GM23338 (cell line): ENCODE measurements at regions not wholly inside any gene's neighbourhood (a gene's known extent, or its start where the extent isn't known, plus 50 kb on each side); places are given as distances from the start of the nearest gene placed in this dataset.

ENCODE experiments used
- ATAC-seq: fragments of 200-7000 bp; cut with Tn5 transposase; 3 replicates; pipeline ENCODE4 v1.9.1; 2020
- DNase-seq: peaks from one replicate; pipeline ENCODE4 v3.0.0-alpha.2; 2015; ENCODE audit warnings: low spot score
- H2AFZ ChIP-seq: fragments of 200-600 bp; sonication (generic); 2 replicates; pipeline ENCODE4 v1.8.0; 2016; ENCODE audit warnings: antibody characterized with exemption, mild to moderate bottlenecking, moderate library complexity
- H3F3A ChIP-seq: fragments of 200-600 bp; sonication (generic); replicated peaks from 2 replicates; pipeline ENCODE4 v1.8.0; 2017; ENCODE audit warnings: antibody characterized with exemption, mixed run types, low read depth
- H3K27ac ChIP-seq: fragments of 200-600 bp; sonication (generic); 2 replicates; pipeline ENCODE4 v1.6.1; 2016; ENCODE audit warnings: low read depth
- H3K27me3 ChIP-seq: fragments of 200-600 bp; sonication (generic); 2 replicates; pipeline ENCODE4 v1.8.0; 2016; ENCODE audit warnings: mild to moderate bottlenecking, mixed run types, moderate library complexity; ENCODE audit not compliant: insufficient read depth
- H3K36me3 ChIP-seq: fragments of 200-600 bp; sonication (generic); 2 replicates; pipeline ENCODE4 v1.8.0; 2016; ENCODE audit warnings: mild to moderate bottlenecking; ENCODE audit not compliant: insufficient read depth
- H3K4me1 ChIP-seq: fragments of 200-600 bp; sonication (generic); 2 replicates; pipeline ENCODE4 v1.8.0; 2016; ENCODE audit warnings: mild to moderate bottlenecking, moderate library complexity; ENCODE audit not compliant: insufficient read depth
- H3K4me2 ChIP-seq: fragments of 200-600 bp; sonication (generic); 2 replicates; pipeline ENCODE4 v1.7.1; 2017; ENCODE audit warnings: mixed run types
- H3K4me3 ChIP-seq: fragments of 200-600 bp; sonication (generic); 2 replicates; pipeline ENCODE4 v1.6.1; 2016; ENCODE audit warnings: mixed run types
- H3K79me2 ChIP-seq: fragments of 200-600 bp; sonication (generic); replicated peaks from 2 replicates; pipeline ENCODE4 v1.8.0; 2017; ENCODE audit warnings: mild to moderate bottlenecking; ENCODE audit not compliant: insufficient read depth
- H3K9me2 ChIP-seq: fragments of 200-600 bp; sonication (generic); 2 replicates; pipeline ENCODE4 v1.8.0; 2017; ENCODE audit not compliant: insufficient read depth
- H4K20me1 ChIP-seq: fragments of 200-600 bp; sonication (generic); replicated peaks from 2 replicates; pipeline ENCODE4 v1.8.0; 2017; ENCODE audit warnings: mild to moderate bottlenecking; ENCODE audit not compliant: insufficient read depth
- H3K27ac Mint-ChIP-seq: 2 replicates; pipeline ENCODE4 v1.8.0; 2020; ENCODE audit warnings: inconsistent platforms, mild to moderate bottlenecking, moderate library complexity, mixed read lengths
- H3K27me3 Mint-ChIP-seq: 3 replicates; pipeline ENCODE4 v1.8.0; 2022; ENCODE audit warnings: low read depth, mild to moderate bottlenecking, moderate library complexity, mixed read lengths, inconsistent platforms; ENCODE audit not compliant: insufficient read depth, poor library complexity
- H3K36me3 Mint-ChIP-seq: 3 replicates; pipeline ENCODE4 v1.8.0; 2021; ENCODE audit warnings: low read depth, mild to moderate bottlenecking, inconsistent platforms, moderate library complexity, mixed read lengths
- H3K4me1 Mint-ChIP-seq: 3 replicates; pipeline ENCODE4 v1.8.0; 2020; ENCODE audit warnings: mild to moderate bottlenecking, inconsistent platforms, mixed read lengths
- H3K4me3 Mint-ChIP-seq: 3 replicates; pipeline ENCODE4 v1.8.0; 2021; ENCODE audit warnings: moderate library complexity, mild to moderate bottlenecking, inconsistent platforms, mixed read lengths
- H3K9me3 Mint-ChIP-seq: 3 replicates; pipeline ENCODE4 v1.8.0; 2020; ENCODE audit warnings: moderate library complexity, mild to moderate bottlenecking, inconsistent platforms, mixed read lengths
- CREB1 ChIP-seq: fragments of 250-450 bp; sonication (Bioruptor Pico); IDR thresholded peaks from 2 replicates; pipeline ENCODE4 v1.5.0; 2020; ENCODE audit warnings: low read depth, mild to moderate bottlenecking, moderate library complexity
- EZH2 ChIP-seq: fragments of 200-600 bp; sonication (generic); IDR thresholded peaks from one replicate; pipeline ENCODE4 v1.8.0; 2017; ENCODE audit warnings: antibody characterized with exemption, mild to moderate bottlenecking, low read depth; ENCODE audit not compliant: unreplicated experiment
- EZH2phosphoT487 ChIP-seq: fragments of 200-600 bp; sonication (generic); IDR thresholded peaks from one replicate; pipeline ENCODE4 v1.8.1; 2018; ENCODE audit warnings: antibody characterized with exemption; ENCODE audit not compliant: unreplicated experiment
- JUNB ChIP-seq: IDR thresholded peaks from one replicate; pipeline ENCODE4 v1.6.1; 2016; ENCODE audit warnings: antibody characterized with exemption; ENCODE audit not compliant: unreplicated experiment
- NANOG ChIP-seq: IDR thresholded peaks from 2 replicates; pipeline ENCODE4 v1.6.1; 2016; ENCODE audit warnings: antibody characterized with exemption, borderline replicate concordance
- STAT1 ChIP-seq: IDR thresholded peaks from one replicate; pipeline ENCODE4 v1.6.1; 2016; ENCODE audit warnings: antibody characterized with exemption; ENCODE audit not compliant: unreplicated experiment
- ZNF114 ChIP-seq: fragments of 250-450 bp; sonication (Bioruptor Pico); IDR thresholded peaks from 2 replicates; pipeline ENCODE4 v1.5.0; 2020; ENCODE audit warnings: mild to moderate bottlenecking, moderate library complexity
- ZNF331 ChIP-seq: fragments of 250-450 bp; sonication (Bioruptor Pico); IDR thresholded peaks from 2 replicates; pipeline ENCODE4 v1.5.0; 2020; ENCODE audit warnings: low read depth, mild to moderate bottlenecking, moderate library complexity
- ZNF462 ChIP-seq: fragments of 250-450 bp; sonication (Bioruptor Pico); IDR thresholded peaks from 2 replicates; pipeline ENCODE4 v1.5.0; 2020; ENCODE audit warnings: mild to moderate bottlenecking, moderate library complexity
- TF ChIP-seq, protein P1 (sequence below): IDR thresholded peaks from 2 replicates; pipeline ENCODE4 v1.6.1; 2016; ENCODE audit warnings: antibody characterized with exemption
- TF ChIP-seq, protein P2 (sequence below): IDR thresholded peaks from one replicate; pipeline ENCODE4 v1.6.1; 2018; ENCODE audit warnings: antibody characterized with exemption; ENCODE audit not compliant: unreplicated experiment
- TF ChIP-seq, protein P3 (sequence below), 2 experiments: fragments of 200-600 bp in 1 of 2; sonication (generic) in 1 of 2; conservative IDR thresholded peaks; 2 replicates each; pipeline versions ENCODE4 v1.5.1 to v1.6.1; 2016 to 2017; ENCODE audit warnings: antibody characterized with exemption in 2 of 2, low read depth in 2 of 2, mild to moderate bottlenecking in 2 of 2, moderate library complexity in 1 of 2

DNA sequence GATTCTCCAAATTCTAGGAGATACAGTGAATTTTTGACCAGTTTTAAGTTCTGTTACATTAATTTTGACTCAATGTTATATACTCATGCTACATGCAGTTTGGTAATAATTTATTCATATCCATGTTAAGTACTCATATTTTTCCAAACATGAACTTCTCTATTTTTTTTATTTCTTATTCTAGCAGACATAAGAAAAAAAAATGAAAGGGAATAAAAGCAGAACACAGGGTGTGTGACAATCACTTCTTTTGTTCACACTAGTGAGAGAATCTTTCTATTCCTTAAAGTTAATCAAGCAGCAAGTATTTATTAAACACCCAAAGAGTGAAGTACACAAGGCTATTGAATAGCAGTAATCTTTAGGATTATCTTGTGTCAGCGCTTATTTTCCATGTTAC is 171.1 kb upstream of the ATP2B1 start (continued):
- TF ChIP-seq ZNF462 (CRISPR knock-in tag) (no peak), JUNB (no peak), ZNF114 (CRISPR knock-in tag) (no peak), ZNF331 (CRISPR knock-in tag) (no peak), EZH2 (no peak)

DNA sequence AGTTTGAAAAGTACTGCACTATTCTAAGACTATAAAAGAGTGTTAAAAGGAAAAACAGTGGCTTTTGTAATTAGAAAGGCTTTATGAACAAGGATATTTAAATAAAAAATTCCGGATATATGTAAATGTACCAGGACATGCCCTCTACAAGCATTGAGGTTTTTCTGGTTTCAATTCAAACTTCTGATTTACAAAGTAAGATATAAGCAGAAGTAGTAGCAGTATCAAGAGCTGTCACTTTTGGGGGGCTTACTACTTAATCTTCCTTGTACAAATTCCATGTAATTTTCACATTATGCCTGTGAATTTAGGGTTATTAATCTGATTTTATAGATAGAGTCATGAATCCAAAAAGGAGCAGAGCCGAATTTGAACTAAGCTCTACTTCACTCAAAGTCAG is 170.3 kb upstream of the ATP2B1 start:
- Histone ChIP-seq H3K36me3 (no peaks in the 10 kb centered on the region), H3F3A (no peaks in the 10 kb centered on the region), H3K27ac (no peak overlapping the region), H3K4me2 (no peak overlapping the region), H3K4me1 (peaks cover 11% of the 10 kb centered on the region), H3K9me2 (no peaks in the 10 kb centered on the region), H3K4me3 (no peak overlapping the region), H4K20me1 (no peaks in the 10 kb centered on the region), H3K79me2 (no peaks in the 10 kb centered on the region), H3K27me3 (no peaks in the 10 kb centered on the region), H2AFZ (no peak overlapping the region)
- Mint-ChIP-seq H3K27ac (no peak overlapping the region), H3K27me3 (no peaks in the 10 kb centered on the region), H3K4me1 (peaks cover 25% of the 10 kb centered on the region), H3K9me3 (no peaks in the 10 kb centered on the region), H3K4me3 (no peak overlapping the region), H3K36me3 (no peaks in the 10 kb centered on the region)
- ATAC-seq (no peak), DNase-seq (no peak)
- TF ChIP-seq STAT1, result no peak
- TF ChIP-seq, protein P1, sequence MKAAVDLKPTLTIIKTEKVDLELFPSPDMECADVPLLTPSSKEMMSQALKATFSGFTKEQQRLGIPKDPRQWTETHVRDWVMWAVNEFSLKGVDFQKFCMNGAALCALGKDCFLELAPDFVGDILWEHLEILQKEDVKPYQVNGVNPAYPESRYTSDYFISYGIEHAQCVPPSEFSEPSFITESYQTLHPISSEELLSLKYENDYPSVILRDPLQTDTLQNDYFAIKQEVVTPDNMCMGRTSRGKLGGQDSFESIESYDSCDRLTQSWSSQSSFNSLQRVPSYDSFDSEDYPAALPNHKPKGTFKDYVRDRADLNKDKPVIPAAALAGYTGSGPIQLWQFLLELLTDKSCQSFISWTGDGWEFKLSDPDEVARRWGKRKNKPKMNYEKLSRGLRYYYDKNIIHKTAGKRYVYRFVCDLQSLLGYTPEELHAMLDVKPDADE, result no peak
- TF ChIP-seq, protein P2, sequence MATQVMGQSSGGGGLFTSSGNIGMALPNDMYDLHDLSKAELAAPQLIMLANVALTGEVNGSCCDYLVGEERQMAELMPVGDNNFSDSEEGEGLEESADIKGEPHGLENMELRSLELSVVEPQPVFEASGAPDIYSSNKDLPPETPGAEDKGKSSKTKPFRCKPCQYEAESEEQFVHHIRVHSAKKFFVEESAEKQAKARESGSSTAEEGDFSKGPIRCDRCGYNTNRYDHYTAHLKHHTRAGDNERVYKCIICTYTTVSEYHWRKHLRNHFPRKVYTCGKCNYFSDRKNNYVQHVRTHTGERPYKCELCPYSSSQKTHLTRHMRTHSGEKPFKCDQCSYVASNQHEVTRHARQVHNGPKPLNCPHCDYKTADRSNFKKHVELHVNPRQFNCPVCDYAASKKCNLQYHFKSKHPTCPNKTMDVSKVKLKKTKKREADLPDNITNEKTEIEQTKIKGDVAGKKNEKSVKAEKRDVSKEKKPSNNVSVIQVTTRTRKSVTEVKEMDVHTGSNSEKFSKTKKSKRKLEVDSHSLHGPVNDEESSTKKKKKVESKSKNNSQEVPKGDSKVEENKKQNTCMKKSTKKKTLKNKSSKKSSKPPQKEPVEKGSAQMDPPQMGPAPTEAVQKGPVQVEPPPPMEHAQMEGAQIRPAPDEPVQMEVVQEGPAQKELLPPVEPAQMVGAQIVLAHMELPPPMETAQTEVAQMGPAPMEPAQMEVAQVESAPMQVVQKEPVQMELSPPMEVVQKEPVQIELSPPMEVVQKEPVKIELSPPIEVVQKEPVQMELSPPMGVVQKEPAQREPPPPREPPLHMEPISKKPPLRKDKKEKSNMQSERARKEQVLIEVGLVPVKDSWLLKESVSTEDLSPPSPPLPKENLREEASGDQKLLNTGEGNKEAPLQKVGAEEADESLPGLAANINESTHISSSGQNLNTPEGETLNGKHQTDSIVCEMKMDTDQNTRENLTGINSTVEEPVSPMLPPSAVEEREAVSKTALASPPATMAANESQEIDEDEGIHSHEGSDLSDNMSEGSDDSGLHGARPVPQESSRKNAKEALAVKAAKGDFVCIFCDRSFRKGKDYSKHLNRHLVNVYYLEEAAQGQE, result no peak
- TF ChIP-seq, protein P3, sequence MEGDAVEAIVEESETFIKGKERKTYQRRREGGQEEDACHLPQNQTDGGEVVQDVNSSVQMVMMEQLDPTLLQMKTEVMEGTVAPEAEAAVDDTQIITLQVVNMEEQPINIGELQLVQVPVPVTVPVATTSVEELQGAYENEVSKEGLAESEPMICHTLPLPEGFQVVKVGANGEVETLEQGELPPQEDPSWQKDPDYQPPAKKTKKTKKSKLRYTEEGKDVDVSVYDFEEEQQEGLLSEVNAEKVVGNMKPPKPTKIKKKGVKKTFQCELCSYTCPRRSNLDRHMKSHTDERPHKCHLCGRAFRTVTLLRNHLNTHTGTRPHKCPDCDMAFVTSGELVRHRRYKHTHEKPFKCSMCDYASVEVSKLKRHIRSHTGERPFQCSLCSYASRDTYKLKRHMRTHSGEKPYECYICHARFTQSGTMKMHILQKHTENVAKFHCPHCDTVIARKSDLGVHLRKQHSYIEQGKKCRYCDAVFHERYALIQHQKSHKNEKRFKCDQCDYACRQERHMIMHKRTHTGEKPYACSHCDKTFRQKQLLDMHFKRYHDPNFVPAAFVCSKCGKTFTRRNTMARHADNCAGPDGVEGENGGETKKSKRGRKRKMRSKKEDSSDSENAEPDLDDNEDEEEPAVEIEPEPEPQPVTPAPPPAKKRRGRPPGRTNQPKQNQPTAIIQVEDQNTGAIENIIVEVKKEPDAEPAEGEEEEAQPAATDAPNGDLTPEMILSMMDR (conservative IDR thresholded peaks at IDR 0.05; ENCODE audit: low read depth in 2 of 2), result no peak
- TF ChIP-seq JUNB, result no peak
- TF ChIP-seq NANOG, result no peak
- TF ChIP-seq EZH2phosphoT487, result no peak
- TF ChIP-seq EZH2, result no peak
- TF ChIP-seq CREB1 (CRISPR knock-in tag), result no peak
